HCT116 (cell line): ENCODE measurements at regions not wholly inside any gene's neighbourhood (a gene's known extent, or its start where the extent isn't known, plus 50 kb on each side); places are given as distances from the start of the nearest gene placed in this dataset.

ENCODE experiments used
- ATAC-seq: fragments of 200-7000 bp; cut with Tn5 transposase; 2 replicates; pipeline ENCODE4 v1.9.1; 2020; ENCODE audit warnings: mild to moderate bottlenecking, moderate library complexity
- BruUV-seq: library from RNA; stranded (reverse); fragments of 400-500 nt; replicated peaks from 2 replicates; lab custom pipeline; 2021; lab: Mats Ljungman, UMichigan
- CTCF ChIA-PET: fragments of 300-600 bp; sonication (Branson Sonifier 250); formaldehyde crosslinking; loops from one replicate; lab custom pipeline; 2021; ENCODE audit warnings: antibody characterized with exemption; lab: Charles Lee
- POLR2A ChIA-PET: fragments of 300-600, 350-600 bp; sonication (Branson Sonifier 250); formaldehyde crosslinking; loops from one replicate; lab custom pipeline; 2021; ENCODE audit warnings: antibody characterized with exemption; lab: Charles Lee
- RAD21 ChIA-PET, 2 experiments: fragments of 300-600 bp; sonication (Branson Sonifier 250); formaldehyde crosslinking; loops; one replicate each; lab custom pipeline; 2023; ENCODE audit warnings: low total read pairs in 2 of 2; ENCODE audit not compliant: uncharacterized antibody in 2 of 2, unreplicated experiment in 2 of 2, low non-redundant PET in 1 of 2; lab: Charles Lee
- DNase-seq: peaks from one replicate; pipeline ENCODE4 v3.0.0-alpha.2; 2010; ENCODE audit warnings: low read depth, low spot score
- H2AFZ ChIP-seq: fragments of 200-600 bp; shearing (Covaris generic), sonication (generic); 2 replicates; pipeline ENCODE4 v1.6.1; 2017; ENCODE audit warnings: low read depth, mixed run types, mixed read lengths, antibody characterized with exemption, low read length; ENCODE audit not compliant: poor library complexity, severe bottlenecking
- H3K27ac ChIP-seq: 2 replicates; pipeline ENCODE4 v1.5.1; 2012; ENCODE audit warnings: low read depth, low read length
- H3K27me3 ChIP-seq: fragments of 200-600 bp; sonication (generic); 2 replicates; pipeline ENCODE4 v1.6.1; 2016; ENCODE audit warnings: mixed run types, low read length, mixed read lengths; ENCODE audit not compliant: insufficient read depth
- H3K36me3 ChIP-seq, 2 experiments: fragments of 200-500 bp in 1 of 2; fragments of 200-600 bp in 1 of 2; sonication (Bioruptor generic) in 1 of 2; sonication (generic) in 1 of 2; 2 replicates each; pipeline versions ENCODE4 v1.5.1 to v1.6.1; 2014 to 2016; ENCODE audit warnings: low read length in 2 of 2, inconsistent platforms in 1 of 2, mixed read lengths in 1 of 2, mixed run types in 1 of 2; ENCODE audit not compliant: insufficient read depth in 2 of 2, control insufficient read depth in 1 of 2
- H3K4me1 ChIP-seq, 2 experiments: fragments of 200-600 bp in 1 of 2; sonication (generic) in 1 of 2; 2 replicates each; pipeline versions ENCODE4 v1.5.1 to v1.6.1; 2012 to 2017; ENCODE audit warnings: low read length in 2 of 2, inconsistent platforms in 1 of 2, mild to moderate bottlenecking in 1 of 2, mixed read lengths in 1 of 2, mixed run types in 1 of 2, moderate library complexity in 1 of 2; ENCODE audit not compliant: insufficient read depth in 2 of 2, control insufficient read depth in 1 of 2
- H3K4me2 ChIP-seq: fragments of 200-600 bp; sonication (generic); 2 replicates; pipeline ENCODE4 v1.6.1; 2017; ENCODE audit warnings: mixed run types, low read length, mixed read lengths
- H3K4me3 ChIP-seq, 2 experiments: fragments of 200-600 bp in 1 of 2; sonication (generic) in 1 of 2; replicated peaks in 1 of 2; 2 replicates each; pipeline ENCODE4 v1.5.1; 2011 to 2016; ENCODE audit warnings: low read length in 2 of 2, control low read depth in 1 of 2, low read depth in 1 of 2, mild to moderate bottlenecking in 1 of 2, mixed read lengths in 1 of 2, mixed run types in 1 of 2
- H3K79me2 ChIP-seq: fragments of 200-600 bp; sonication (generic); 2 replicates; pipeline ENCODE4 v1.6.1; 2017; ENCODE audit warnings: mild to moderate bottlenecking, mixed run types, low read length, moderate library complexity, mixed read lengths; ENCODE audit not compliant: insufficient read depth
- H3K9ac ChIP-seq: fragments of 200-600 bp; sonication (generic); 2 replicates; pipeline ENCODE4 v1.6.1; 2016; ENCODE audit warnings: low read length, mixed read lengths
- H3K9me2 ChIP-seq: fragments of 200-600 bp; sonication (generic), shearing (Covaris generic); 2 replicates; pipeline ENCODE4 v1.6.1; 2017; ENCODE audit warnings: mixed run types, mild to moderate bottlenecking, moderate library complexity; ENCODE audit not compliant: insufficient read depth
- H3K9me3 ChIP-seq, 2 experiments: fragments of 200-500 bp in 1 of 2; fragments of 200-600 bp in 1 of 2; sonication (Bioruptor generic) in 1 of 2; sonication (generic) in 1 of 2; 2 replicates each; pipeline ENCODE4 v1.6.1; 2014 to 2017; ENCODE audit warnings: low read length in 2 of 2, mixed read lengths in 2 of 2, inconsistent platforms in 1 of 2, low read depth in 1 of 2, mild to moderate bottlenecking in 1 of 2, mixed run types in 1 of 2, moderate library complexity in 1 of 2; ENCODE audit not compliant: control insufficient read depth in 1 of 2, insufficient read depth in 1 of 2
- H4K20me1 ChIP-seq: fragments of 200-600 bp; sonication (generic), shearing (Covaris generic); 2 replicates; pipeline ENCODE4 v1.6.1; 2017; ENCODE audit warnings: mixed run types, mild to moderate bottlenecking, moderate library complexity; ENCODE audit not compliant: insufficient read depth
- ATF3 ChIP-seq: IDR thresholded peaks from 2 replicates; pipeline ENCODE4 v1.6.1; 2012
- CBX3 ChIP-seq: IDR thresholded peaks from 2 replicates; pipeline ENCODE4 v1.6.1; 2012; ENCODE audit warnings: low read depth
- ELF1 ChIP-seq: IDR thresholded peaks from 2 replicates; pipeline ENCODE4 v1.6.1; 2012; ENCODE audit warnings: low read depth, borderline replicate concordance
- EZH2phosphoT487 ChIP-seq: fragments of 200-600 bp; IDR thresholded peaks from 2 replicates; pipeline ENCODE4 v1.6.1; 2018; ENCODE audit warnings: antibody characterized with exemption, borderline replicate concordance
- FOSL1 ChIP-seq: IDR thresholded peaks from 2 replicates; pipeline ENCODE4 v1.6.1; 2012; ENCODE audit warnings: low read depth
- POLR2A ChIP-seq: IDR thresholded peaks from 2 replicates; pipeline ENCODE4 v1.7.0; 2011; ENCODE audit warnings: borderline replicate concordance; ENCODE audit not compliant: insufficient read depth, insufficient read length; ENCODE audit errors: extremely low read depth
- SP1 ChIP-seq: IDR thresholded peaks from 2 replicates; pipeline ENCODE4 v1.6.1; 2012; ENCODE audit warnings: low read depth
- ZBTB33 ChIP-seq: IDR thresholded peaks from 2 replicates; pipeline ENCODE4 v1.6.1; 2011; ENCODE audit warnings: mild to moderate bottlenecking, low read length, moderate library complexity; ENCODE audit not compliant: insufficient replicate concordance; ENCODE audit errors: extremely low read depth
- ZFX ChIP-seq: fragments of 450-650 bp; IDR thresholded peaks from 2 replicates; pipeline ENCODE4 v1.6.1; 2017
- intact Hi-C: fragments of 100-400 bp; cut with micrococcal nuclease; formaldehyde crosslinking; loops from 2 replicates; pipeline ENCODE4 v1.10.0; 2022
- TF ChIP-seq, protein P1 (sequence below), 3 experiments: fragments of 200-600 bp in 1 of 3; sonication (generic) in 1 of 3; IDR thresholded peaks in 2 of 3; conservative IDR thresholded peaks in 1 of 3; 2 replicates each; pipeline ENCODE4 v1.5.1; 2012 to 2017; ENCODE audit warnings: low read depth in 2 of 3, low read length in 2 of 3, antibody characterized with exemption in 1 of 3, borderline replicate concordance in 1 of 3, control low read depth in 1 of 3, mild to moderate bottlenecking in 1 of 3, mixed read lengths in 1 of 3, mixed run types in 1 of 3, moderate library complexity in 1 of 3; ENCODE audit not compliant: insufficient read depth in 1 of 3
- TF ChIP-seq, protein P2 (sequence below): IDR thresholded peaks from 2 replicates; pipeline ENCODE4 v1.6.1; 2012; ENCODE audit warnings: low read depth

GRCh38 chr20:60422848-60423247 lies 464.6 kb downstream of the CDH26 start:
- H3K27me3 ChIP-seq: no peaks in the 10 kb centered on the region
- peaks cover 8 to 37% of the 10 kb centered on the region in 2 experiments; a peak in 2 of 4 replicates for H3K9me3 ChIP-seq
- TF ChIP-seq ZBTB33: no peak
- H3K9ac ChIP-seq: no peak overlapping the region
- RAD21 ChIA-PET: no interaction called here
- no peak overlapping the region for H2AFZ ChIP-seq
- no peak overlapping the region for H3K4me2 ChIP-seq
- no peaks in the 10 kb centered on the region for H3K4me1 ChIP-seq
- no peaks in the 10 kb centered on the region for H3K36me3 ChIP-seq
- no TSS peak for BruUV-seq
- intact Hi-C loops: no loop called here
- DNase-seq: no peak
- H3K4me3 ChIP-seq: no peak overlapping the region
- H4K20me1 ChIP-seq: no peaks in the 10 kb centered on the region
- ATAC-seq: no peak
- POLR2A ChIA-PET: no interaction called here
- H3K79me2 ChIP-seq: no peaks in the 10 kb centered on the region
- H3K9me2 ChIP-seq: no peaks in the 10 kb centered on the region
- CTCF ChIA-PET: no interaction called here
- no peak overlapping the region for H3K27ac ChIP-seq

- ChIA-PET RAD21 (no interaction called here), CTCF (no interaction called here), POLR2A (no interaction called here)
- no peaks in the 10 kb centered on the region for H3K27me3 ChIP-seq
- peaks cover 8 to 36% of the 10 kb centered on the region in 2 experiments; a peak in 2 of 4 replicates for H3K9me3 ChIP-seq
- no peak overlapping the region for H3K9ac ChIP-seq
- H3K79me2 ChIP-seq: no peaks in the 10 kb centered on the region
- no peak overlapping the region for H3K4me2 ChIP-seq
- DNase-seq (no peak), ATAC-seq (no peak)
- no peaks in the 10 kb centered on the region for H3K36me3 ChIP-seq
- H3K4me1 ChIP-seq: no peaks in the 10 kb centered on the region
- no peaks in the 10 kb centered on the region for H4K20me1 ChIP-seq
- intact Hi-C loops: no loop called here
- no peak overlapping the region for H2AFZ ChIP-seq
- BruUV-seq: no TSS peak
- H3K4me3 ChIP-seq: no peak overlapping the region
- no peak overlapping the region for H3K27ac ChIP-seq
- H3K9me2 ChIP-seq: no peaks in the 10 kb centered on the region
- TF ChIP-seq, protein P1, sequence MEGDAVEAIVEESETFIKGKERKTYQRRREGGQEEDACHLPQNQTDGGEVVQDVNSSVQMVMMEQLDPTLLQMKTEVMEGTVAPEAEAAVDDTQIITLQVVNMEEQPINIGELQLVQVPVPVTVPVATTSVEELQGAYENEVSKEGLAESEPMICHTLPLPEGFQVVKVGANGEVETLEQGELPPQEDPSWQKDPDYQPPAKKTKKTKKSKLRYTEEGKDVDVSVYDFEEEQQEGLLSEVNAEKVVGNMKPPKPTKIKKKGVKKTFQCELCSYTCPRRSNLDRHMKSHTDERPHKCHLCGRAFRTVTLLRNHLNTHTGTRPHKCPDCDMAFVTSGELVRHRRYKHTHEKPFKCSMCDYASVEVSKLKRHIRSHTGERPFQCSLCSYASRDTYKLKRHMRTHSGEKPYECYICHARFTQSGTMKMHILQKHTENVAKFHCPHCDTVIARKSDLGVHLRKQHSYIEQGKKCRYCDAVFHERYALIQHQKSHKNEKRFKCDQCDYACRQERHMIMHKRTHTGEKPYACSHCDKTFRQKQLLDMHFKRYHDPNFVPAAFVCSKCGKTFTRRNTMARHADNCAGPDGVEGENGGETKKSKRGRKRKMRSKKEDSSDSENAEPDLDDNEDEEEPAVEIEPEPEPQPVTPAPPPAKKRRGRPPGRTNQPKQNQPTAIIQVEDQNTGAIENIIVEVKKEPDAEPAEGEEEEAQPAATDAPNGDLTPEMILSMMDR (IDR thresholded peaks at IDR 0.05 in 2 of 3, conservative IDR thresholded peaks at IDR 0.05 in 1 of 3; ENCODE audit: borderline replicate concordance in 1 of 3, insufficient read depth in 1 of 3, low read depth in 2 of 3, low read length in 2 of 3): no peak
- TF ChIP-seq FOSL1 (no peak), CBX3 (no peak), ATF3 (no peak), EZH2phosphoT487 (no peak), ELF1 (no peak), ZFX (no peak), SP1 (no peak), POLR2A (no peak)
- TF ChIP-seq, protein P2, sequence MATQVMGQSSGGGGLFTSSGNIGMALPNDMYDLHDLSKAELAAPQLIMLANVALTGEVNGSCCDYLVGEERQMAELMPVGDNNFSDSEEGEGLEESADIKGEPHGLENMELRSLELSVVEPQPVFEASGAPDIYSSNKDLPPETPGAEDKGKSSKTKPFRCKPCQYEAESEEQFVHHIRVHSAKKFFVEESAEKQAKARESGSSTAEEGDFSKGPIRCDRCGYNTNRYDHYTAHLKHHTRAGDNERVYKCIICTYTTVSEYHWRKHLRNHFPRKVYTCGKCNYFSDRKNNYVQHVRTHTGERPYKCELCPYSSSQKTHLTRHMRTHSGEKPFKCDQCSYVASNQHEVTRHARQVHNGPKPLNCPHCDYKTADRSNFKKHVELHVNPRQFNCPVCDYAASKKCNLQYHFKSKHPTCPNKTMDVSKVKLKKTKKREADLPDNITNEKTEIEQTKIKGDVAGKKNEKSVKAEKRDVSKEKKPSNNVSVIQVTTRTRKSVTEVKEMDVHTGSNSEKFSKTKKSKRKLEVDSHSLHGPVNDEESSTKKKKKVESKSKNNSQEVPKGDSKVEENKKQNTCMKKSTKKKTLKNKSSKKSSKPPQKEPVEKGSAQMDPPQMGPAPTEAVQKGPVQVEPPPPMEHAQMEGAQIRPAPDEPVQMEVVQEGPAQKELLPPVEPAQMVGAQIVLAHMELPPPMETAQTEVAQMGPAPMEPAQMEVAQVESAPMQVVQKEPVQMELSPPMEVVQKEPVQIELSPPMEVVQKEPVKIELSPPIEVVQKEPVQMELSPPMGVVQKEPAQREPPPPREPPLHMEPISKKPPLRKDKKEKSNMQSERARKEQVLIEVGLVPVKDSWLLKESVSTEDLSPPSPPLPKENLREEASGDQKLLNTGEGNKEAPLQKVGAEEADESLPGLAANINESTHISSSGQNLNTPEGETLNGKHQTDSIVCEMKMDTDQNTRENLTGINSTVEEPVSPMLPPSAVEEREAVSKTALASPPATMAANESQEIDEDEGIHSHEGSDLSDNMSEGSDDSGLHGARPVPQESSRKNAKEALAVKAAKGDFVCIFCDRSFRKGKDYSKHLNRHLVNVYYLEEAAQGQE: no peak
Measured at GRCh38 chr20:60424267-60424902, 466.2 kb downstream of the CDH26 start.
